ENCODE measurements at regions not wholly inside any gene's neighbourhood (a gene's known extent, or its start where the extent isn't known, plus 50 kb on each side); places are given as distances from the start of the nearest gene placed in this dataset.
"Not testable (repeated sequence)": the region's sequence is repeated elsewhere in the genome, so short reads cannot be mapped to it uniquely, and the experiment has no call there.

GRCh38 chr5:1973391-1974013, 90.8 kb upstream of the IRX4 start:
- intact Hi-C loops (cut with DNase I), result no loop called here
- DNase-seq (ENCODE audit: low spot score) (no peak), ATAC-seq (no peak)

- ATAC-seq (no peak), DNase-seq (ENCODE audit: low spot score) (no peak)
Observed at GRCh38 chr5:1971944-1972343, 89.2 kb upstream of the IRX4 start.

GRCh38 chr5:1967736-1968135, 85.0 kb upstream of the IRX4 start:
- intact Hi-C loops (cut with DNase I), result no loop called here
- DNase-seq (ENCODE audit: low spot score) (no peak), ATAC-seq (no peak)

More at GRCh38 chr5:1971944-1972343, 89.2 kb upstream of the IRX4 start:
- intact Hi-C loops (cut with DNase I), result no loop called here

GRCh38 chr5:1966461-1966860, 83.7 kb upstream of the IRX4 start:
- intact Hi-C loops (cut with DNase I), result no loop called here
- no peak for ATAC-seq
- no peak for DNase-seq (ENCODE audit: low spot score)

- intact Hi-C loops (cut with DNase I), result no loop called here
- DNase-seq (ENCODE audit: low spot score), result no peak
- no peak for ATAC-seq
Observed at GRCh38 chr5:1965925-1966324, 83.2 kb upstream of the IRX4 start.

- DNase-seq (ENCODE audit: low spot score), result no peak
- intact Hi-C loops (cut with DNase I), result no loop called here
- ATAC-seq, result no peak
Observed at GRCh38 chr5:1963941-1964451, 81.3 kb upstream of the IRX4 start.

- intact Hi-C loops (cut with DNase I), result no loop called here
- no peak for ATAC-seq
- no peak for DNase-seq (ENCODE audit: low spot score)
Observed at GRCh38 chr5:1963358-1963757, 80.6 kb upstream of the IRX4 start.

- ATAC-seq, result no peak
- no peak for DNase-seq (ENCODE audit: low spot score)
- intact Hi-C loops (cut with DNase I), result no loop called here
Observed at GRCh38 chr5:1962619-1963355, 80.1 kb upstream of the IRX4 start.

GRCh38 chr5:1961952-1962595, 79.3 kb upstream of the IRX4 start:
- intact Hi-C loops (cut with DNase I), result no loop called here

GRCh38 chr5:1961304-1961946, 78.7 kb upstream of the IRX4 start:
- intact Hi-C loops (cut with DNase I), result no loop called here
- ATAC-seq, result no peak
- no peak for DNase-seq (ENCODE audit: low spot score)

More at GRCh38 chr5:1961952-1962595, 79.3 kb upstream of the IRX4 start:
- ATAC-seq (no peak), DNase-seq (ENCODE audit: low spot score) (no peak)

- intact Hi-C loops (cut with DNase I), result no loop called here
- no peak for DNase-seq (ENCODE audit: low spot score)
- no peak for ATAC-seq
Observed at GRCh38 chr5:1960595-1961303, 78.0 kb upstream of the IRX4 start.

- ATAC-seq (no peak), DNase-seq (ENCODE audit: low spot score) (no peak)
- intact Hi-C loops (cut with DNase I), result no loop called here
Observed at GRCh38 chr5:1959725-1960581, 77.2 kb upstream of the IRX4 start.

- intact Hi-C loops (cut with DNase I), result no loop called here
- DNase-seq (ENCODE audit: low spot score) (no peak), ATAC-seq (no peak)
Observed at GRCh38 chr5:1959231-1959630, 76.5 kb upstream of the IRX4 start.

GRCh38 chr5:1958211-1959010, 75.7 kb upstream of the IRX4 start:
- DNase-seq (ENCODE audit: low spot score) (no peak), ATAC-seq (no peak)
- intact Hi-C loops (cut with DNase I), result no loop called here

GRCh38 chr5:1955586-1955985, 72.9 kb upstream of the IRX4 start:
- DNase-seq (ENCODE audit: low spot score) (no peak), ATAC-seq (no peak)
- intact Hi-C loops (cut with DNase I), result no loop called here

GRCh38 chr5:1953710-1954109, 71.0 kb upstream of the IRX4 start:
- ATAC-seq; DNase-seq (ENCODE audit: low spot score); intact Hi-C loops (cut with DNase I): not testable (repeated sequence)

GRCh38 chr5:1952444-1953099, 69.8 kb upstream of the IRX4 start:
- intact Hi-C loops (cut with DNase I), result no loop called here
- ATAC-seq, result no peak
- no peak for DNase-seq (ENCODE audit: low spot score)
